ENCODE measurements at regions not wholly inside any gene's neighbourhood (a gene's known extent, or its start where the extent isn't known, plus 50 kb on each side); places are given as distances from the start of the nearest gene placed in this dataset.

DNA sequence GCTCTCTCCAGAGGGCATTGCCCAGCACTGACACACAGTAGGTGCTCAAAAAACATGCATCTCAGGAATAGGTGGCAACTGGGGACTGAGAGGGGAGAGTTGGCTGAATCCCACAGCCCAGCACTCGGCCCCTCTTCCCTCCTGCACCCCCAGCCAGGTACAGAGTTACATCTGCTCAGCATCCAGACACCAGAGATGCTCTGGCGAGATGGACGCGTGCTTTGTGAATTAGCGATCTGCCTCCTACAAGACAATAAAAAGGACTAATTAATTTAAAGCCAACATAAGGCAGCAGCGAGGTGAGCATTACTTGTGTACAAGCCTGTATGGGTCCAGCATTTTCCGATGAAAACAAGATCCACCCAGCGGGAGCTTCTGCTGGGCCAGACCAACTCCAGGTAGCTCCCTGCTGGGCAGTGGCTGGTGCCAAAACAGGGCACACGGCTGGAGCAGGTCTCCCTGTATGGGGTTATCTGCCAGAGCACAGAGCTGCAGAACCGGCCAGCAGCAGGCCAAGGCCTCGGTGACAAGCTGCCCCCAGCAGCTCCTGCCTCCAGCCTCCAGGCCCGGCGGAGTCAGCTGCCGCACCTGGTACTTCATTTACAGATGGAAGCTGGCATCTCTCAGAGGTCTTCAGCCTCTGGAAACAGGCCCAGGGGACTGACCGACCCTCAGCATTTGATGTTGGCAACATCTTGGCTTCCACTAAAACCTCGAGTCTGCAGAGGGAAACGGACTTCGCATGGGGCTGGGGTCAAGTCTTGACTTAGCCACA lies 219.7 kb upstream of the SDK2 start:
- H3K27ac ChIP-seq: no peak overlapping the region
- ATAC-seq: no peak
- H3K4me3 ChIP-seq: no peak overlapping the region
- TF ChIP-seq, protein P1, sequence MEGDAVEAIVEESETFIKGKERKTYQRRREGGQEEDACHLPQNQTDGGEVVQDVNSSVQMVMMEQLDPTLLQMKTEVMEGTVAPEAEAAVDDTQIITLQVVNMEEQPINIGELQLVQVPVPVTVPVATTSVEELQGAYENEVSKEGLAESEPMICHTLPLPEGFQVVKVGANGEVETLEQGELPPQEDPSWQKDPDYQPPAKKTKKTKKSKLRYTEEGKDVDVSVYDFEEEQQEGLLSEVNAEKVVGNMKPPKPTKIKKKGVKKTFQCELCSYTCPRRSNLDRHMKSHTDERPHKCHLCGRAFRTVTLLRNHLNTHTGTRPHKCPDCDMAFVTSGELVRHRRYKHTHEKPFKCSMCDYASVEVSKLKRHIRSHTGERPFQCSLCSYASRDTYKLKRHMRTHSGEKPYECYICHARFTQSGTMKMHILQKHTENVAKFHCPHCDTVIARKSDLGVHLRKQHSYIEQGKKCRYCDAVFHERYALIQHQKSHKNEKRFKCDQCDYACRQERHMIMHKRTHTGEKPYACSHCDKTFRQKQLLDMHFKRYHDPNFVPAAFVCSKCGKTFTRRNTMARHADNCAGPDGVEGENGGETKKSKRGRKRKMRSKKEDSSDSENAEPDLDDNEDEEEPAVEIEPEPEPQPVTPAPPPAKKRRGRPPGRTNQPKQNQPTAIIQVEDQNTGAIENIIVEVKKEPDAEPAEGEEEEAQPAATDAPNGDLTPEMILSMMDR (IDR thresholded peaks at IDR 0.05): no peak
- no peaks in the 10 kb centered on the region for H3K9me3 ChIP-seq
- no peak for DNase-seq
- no peaks in the 10 kb centered on the region for H3K36me3 ChIP-seq
- H3K27me3 ChIP-seq (ENCODE audit: low read depth): no peaks in the 10 kb centered on the region
- intact Hi-C loops (cut with DNase I): no loop called here
- no peaks in the 10 kb centered on the region for H3K4me1 ChIP-seq

DNA sequence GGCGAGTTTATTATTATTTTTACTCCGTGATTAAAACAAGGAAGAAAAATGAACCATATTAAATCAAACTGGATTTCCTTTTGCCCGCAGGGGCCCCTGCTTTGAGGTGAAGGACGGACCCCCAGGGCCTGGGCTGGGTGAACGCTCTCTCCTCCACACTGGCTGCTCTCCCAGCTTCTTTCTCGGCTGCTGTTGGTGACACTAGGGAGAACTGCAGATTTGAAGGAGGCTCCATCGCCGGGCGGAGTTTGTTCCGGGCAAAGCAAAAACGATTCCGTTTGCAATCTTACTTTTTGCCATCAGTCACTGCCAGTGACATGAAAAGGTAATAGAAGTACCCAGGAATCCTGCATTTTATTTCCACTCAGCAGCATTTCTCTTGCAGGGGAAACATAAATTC lies 221.6 kb upstream of the SDK2 start:
- no peaks in the 10 kb centered on the region for H3K9me3 ChIP-seq
- H3K4me1 ChIP-seq: no peaks in the 10 kb centered on the region
- DNase-seq (no peak), ATAC-seq (no peak)
- intact Hi-C loops (cut with DNase I): no loop called here
- no peaks in the 10 kb centered on the region for H3K36me3 ChIP-seq
- TF ChIP-seq, protein P1 (IDR thresholded peaks at IDR 0.05): no peak
- H3K27ac ChIP-seq: no peak overlapping the region
- no peaks in the 10 kb centered on the region for H3K27me3 ChIP-seq (ENCODE audit: low read depth)
- no peak overlapping the region for H3K4me3 ChIP-seq

DNA sequence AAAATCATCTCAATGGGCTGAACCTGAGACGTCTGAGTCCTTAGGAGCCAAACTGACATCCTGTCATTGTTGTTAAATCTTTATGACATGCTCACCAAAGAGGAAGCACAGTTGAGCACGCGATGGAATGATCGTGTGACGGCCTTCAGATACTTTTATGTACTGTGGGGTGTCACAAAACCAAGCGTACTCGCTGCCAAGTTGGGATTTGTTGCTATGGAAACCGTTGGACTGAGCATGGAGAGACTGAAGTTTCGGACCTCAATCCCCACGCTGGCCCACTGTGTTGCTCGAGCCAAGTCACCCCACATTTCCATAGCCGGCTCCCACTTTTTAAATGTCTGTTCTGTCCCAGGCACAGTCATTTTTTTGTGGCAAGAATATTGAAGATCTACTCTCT lies 222.8 kb upstream of the SDK2 start:
- Histone ChIP-seq H3K36me3 (no peaks in the 10 kb centered on the region), H3K4me3 (no peak overlapping the region), H3K4me1 (no peaks in the 10 kb centered on the region), H3K9me3 (no peaks in the 10 kb centered on the region), H3K27me3 (ENCODE audit: low read depth) (no peaks in the 10 kb centered on the region), H3K27ac (no peak overlapping the region)
- no peak for ATAC-seq
- DNase-seq: no peak
- intact Hi-C loops (cut with DNase I): no loop called here
- TF ChIP-seq, protein P1 (IDR thresholded peaks at IDR 0.05): no peak

DNA sequence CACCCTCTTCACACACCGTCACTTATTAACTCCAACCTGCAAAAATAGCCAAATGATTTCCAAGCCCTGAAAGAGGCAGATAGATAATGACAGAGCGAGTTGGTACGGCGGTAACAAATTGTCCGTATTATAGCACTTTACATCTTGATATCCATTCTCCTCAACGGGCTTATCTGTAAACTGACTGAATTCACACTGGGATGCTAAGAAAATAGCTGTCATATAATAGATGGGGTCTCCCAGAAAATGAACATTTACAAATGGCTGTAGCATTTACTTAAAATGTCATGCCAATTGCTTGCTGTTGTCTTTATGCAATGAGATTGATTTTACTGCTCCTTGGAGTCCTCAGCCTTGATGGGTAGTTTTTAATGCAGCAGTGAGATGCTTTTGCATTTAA lies 225.8 kb upstream of the SDK2 start:
- ATAC-seq (no peak), DNase-seq (no peak)
- H3K27me3 ChIP-seq (ENCODE audit: low read depth): no peaks in the 10 kb centered on the region
- H3K4me1 ChIP-seq: peaks cover under 1% of the 10 kb centered on the region
- no peaks in the 10 kb centered on the region for H3K9me3 ChIP-seq
- H3K4me3 ChIP-seq: no peak overlapping the region
- H3K36me3 ChIP-seq: no peaks in the 10 kb centered on the region
- TF ChIP-seq, protein P1 (IDR thresholded peaks at IDR 0.05): no peak
- H3K27ac ChIP-seq: no peak overlapping the region
- intact Hi-C loops (cut with DNase I): no loop called here

DNA sequence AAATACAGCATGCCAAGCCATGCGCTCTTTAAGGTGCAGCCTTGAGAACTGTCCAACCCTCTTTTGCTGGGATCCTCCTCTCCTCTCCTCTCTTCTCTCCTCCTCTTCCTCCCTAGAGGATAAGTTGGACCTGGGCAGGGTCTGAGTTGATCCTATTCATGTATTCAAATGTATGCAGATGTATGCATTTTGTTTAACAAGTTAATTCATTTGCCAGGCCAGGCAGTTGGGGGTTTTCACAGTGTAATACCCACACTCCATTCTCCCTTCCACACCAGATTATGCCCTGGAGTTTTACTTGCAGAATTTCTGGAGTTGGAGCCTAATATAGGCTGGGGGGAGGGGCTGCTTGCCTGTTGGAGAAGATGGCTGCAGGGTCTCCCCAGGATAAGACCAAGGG lies 226.2 kb upstream of the SDK2 start:
- intact Hi-C loops (cut with DNase I): no loop called here
- no peak overlapping the region for H3K4me3 ChIP-seq
- no peak overlapping the region for H3K27ac ChIP-seq
- H3K9me3 ChIP-seq: no peaks in the 10 kb centered on the region
- no peaks in the 10 kb centered on the region for H3K36me3 ChIP-seq
- H3K4me1 ChIP-seq: peaks cover 5% of the 10 kb centered on the region
- TF ChIP-seq, protein P1 (IDR thresholded peaks at IDR 0.05): no peak
- DNase-seq (no peak), ATAC-seq (no peak)
- no peaks in the 10 kb centered on the region for H3K27me3 ChIP-seq (ENCODE audit: low read depth)
